K562 (cell line): ENCODE measurements at regions not wholly inside any gene's neighbourhood (a gene's known extent, or its start where the extent isn't known, plus 50 kb on each side); places are given as distances from the start of the nearest gene placed in this dataset.

Experiments used
- ATAC-seq: fragments of 200-7000 bp; cut with Tn5 transposase; 3 replicates; pipeline ENCODE4 v1.9.1; 2020; ENCODE audit warnings: moderate library complexity
- BruUV-seq: library from RNA; stranded (reverse); fragments of 400-500 nt; replicated peaks from 2 replicates; lab custom pipeline; 2021; lab: Mats Ljungman, UMichigan
- CTCF ChIA-PET: fragments of 300-600 bp; formaldehyde crosslinking; extraction: SDS; loops from one replicate; lab custom pipeline; 2021; ENCODE audit warnings: low intra/inter-chr PET ratio; lab: Yijun Ruan, JAX
- POLR2A ChIA-PET: fragments of 300-600, 350-650 bp; sonication (Branson Sonifier 250); formaldehyde crosslinking; extraction: SDS; loops from one replicate; lab custom pipeline; 2021; ENCODE audit warnings: antibody characterized with exemption, inconsistent platforms; lab: Yijun Ruan, JAX
- DNase-seq, 4 experiments: peaks; one replicate each; pipeline versions ENCODE4 v3.0.0 to v3.0.0-alpha.2; 2011 to 2018; ENCODE audit warnings: low spot score in 3 of 4, mixed read lengths in 3 of 4; ENCODE audit errors: extremely low read depth in 1 of 4
- FAIRE-seq: peaks from 2 replicates; lab custom pipeline; 2011; peaks lifted over from hg19 to GRCh38; lab: Jason Lieb, UNC
- H2AFZ ChIP-seq: 2 replicates; pipeline ENCODE4 v1.6.0; 2011; ENCODE audit warnings: low read depth, low read length, control low read depth, inconsistent platforms
- H3K27ac ChIP-seq: fragments of 200-600 bp; 3 replicates; pipeline ENCODE4 v1.8.0; 2011; ENCODE audit warnings: low read depth, mild to moderate bottlenecking, control low read depth, inconsistent platforms, low read length, moderate library complexity, mixed read lengths; ENCODE audit errors: extremely low read depth
- H3K27me3 ChIP-seq, 2 experiments: fragments of 300-600 bp in 1 of 2; 2 replicates in 1 of 2; 3 replicates in 1 of 2; pipeline versions ENCODE4 v1.6.0 to v1.8.0; 2011; ENCODE audit warnings: inconsistent platforms in 2 of 2, low read length in 2 of 2, mild to moderate bottlenecking in 1 of 2, mixed read lengths in 1 of 2, moderate library complexity in 1 of 2; ENCODE audit not compliant: control insufficient read depth in 2 of 2, insufficient read depth in 2 of 2
- H3K36me3 ChIP-seq: fragments of 300-600 bp; 3 replicates; pipeline ENCODE4 v1.8.0; 2011; ENCODE audit warnings: mild to moderate bottlenecking, low read length, inconsistent platforms; ENCODE audit not compliant: control insufficient read depth, insufficient read depth
- H3K4me1 ChIP-seq, 2 experiments: fragments of 200-600 bp in 1 of 2; replicated peaks in 1 of 2; 2 replicates in 1 of 2; 3 replicates in 1 of 2; pipeline versions ENCODE4 v1.5.1 to v1.8.0; 2011; ENCODE audit warnings: inconsistent platforms in 2 of 2, low read length in 2 of 2, mild to moderate bottlenecking in 1 of 2, mixed read lengths in 1 of 2, moderate library complexity in 1 of 2; ENCODE audit not compliant: control insufficient read depth in 2 of 2, insufficient read depth in 2 of 2
- H3K4me2 ChIP-seq: 2 replicates; pipeline ENCODE4 v1.6.1; 2011; ENCODE audit warnings: low read length, control low read depth, inconsistent platforms, mixed read lengths; ENCODE audit not compliant: insufficient read depth
- H3K4me3 ChIP-seq: fragments of 200-600 bp; sonication (generic), shearing (Covaris generic); 2 replicates; pipeline ENCODE4 v1.5.1; 2016; ENCODE audit warnings: control low read depth, inconsistent platforms
- H3K79me2 ChIP-seq: fragments of 200-600 bp; 3 replicates; pipeline ENCODE4 v1.8.0; 2011; ENCODE audit warnings: low read length, inconsistent platforms; ENCODE audit not compliant: control insufficient read depth, insufficient read depth
- H3K9ac ChIP-seq, 2 experiments: 2 replicates each; pipeline versions ENCODE4 v1.6.0 to v1.6.1; 2011; ENCODE audit warnings: low read depth in 2 of 2, low read length in 2 of 2, control low read depth in 1 of 2, inconsistent platforms in 1 of 2, mild to moderate bottlenecking in 1 of 2, mixed read lengths in 1 of 2; ENCODE audit not compliant: insufficient read depth in 1 of 2
- H3K9me1 ChIP-seq: one replicate; pipeline ENCODE4 v1.6.0; 2011; ENCODE audit warnings: inconsistent platforms, mild to moderate bottlenecking, low read length, moderate library complexity; ENCODE audit not compliant: control insufficient read depth, insufficient read depth
- H3K9me3 ChIP-seq: replicated peaks from 2 replicates; pipeline ENCODE4 v1.5.1; 2011; ENCODE audit warnings: low read depth, low read length, inconsistent platforms; ENCODE audit not compliant: control insufficient read depth, insufficient read depth
- H4K20me1 ChIP-seq: replicated peaks from 2 replicates; pipeline ENCODE4 v1.6.1; 2011; ENCODE audit warnings: low read length, inconsistent platforms, mixed read lengths; ENCODE audit not compliant: control insufficient read depth, insufficient read depth
- BRF1 ChIP-seq: IDR thresholded peaks from 3 replicates; pipeline ENCODE4 v1.6.1; 2011; ENCODE audit warnings: borderline replicate concordance, mild to moderate bottlenecking; ENCODE audit not compliant: insufficient read length; ENCODE audit errors: extremely low read depth
- HIVEP1 ChIP-seq: fragments of 250-450 bp; sonication (Bioruptor Pico); IDR thresholded peaks from 2 replicates; pipeline ENCODE4 v1.4.0; 2020; ENCODE audit warnings: mild to moderate bottlenecking
- NFIX ChIP-seq: fragments of 250-450 bp; sonication (Bioruptor Pico); IDR thresholded peaks from 2 replicates; pipeline ENCODE4 v1.4.0; 2020; ENCODE audit warnings: low read depth, mild to moderate bottlenecking, moderate library complexity
- SIX5 ChIP-seq, 2 experiments: IDR thresholded peaks; 2 replicates each; pipeline ENCODE4 v1.6.1; 2011; ENCODE audit warnings: low read length in 2 of 2, borderline replicate concordance in 1 of 2, low read depth in 1 of 2, mild to moderate bottlenecking in 1 of 2, moderate library complexity in 1 of 2; ENCODE audit not compliant: insufficient read depth in 1 of 2
- ZNF644 ChIP-seq: fragments of 200-800 bp; sonication (Bioruptor generic); IDR thresholded peaks from 2 replicates; pipeline ENCODE4 v1.6.1; 2016; ENCODE audit warnings: low read depth, missing genetic modification characterization, missing compliant biosample characterization
- WGBS: fragments of 100-300 bp; shearing (Covaris generic); methylation state at CpG from one replicate; pipeline ENCODE4 v1.1.6; 2016; ENCODE audit warnings: low coverage, mixed read lengths; ENCODE audit not compliant: insufficient coverage; ENCODE audit errors: missing lambda C conversion rate; 5-methylcytosine and 5-hydroxymethylcytosine counted together
- in situ Hi-C: fragments of 300-500 bp; cut with MboI; formaldehyde crosslinking; loops from 4 replicates; pipeline ENCODE4 v1.15.0; 2018; ENCODE audit warnings: inconsistent platforms, mixed read lengths
- intact Hi-C: fragments of 100-400 bp; cut with micrococcal nuclease; formaldehyde crosslinking; loops from 2 replicates; pipeline ENCODE4 v1.14.2; 2022
- TF ChIP-seq, protein P1 (sequence below): sonication (generic); formaldehyde crosslinking; IDR thresholded peaks from 2 replicates; pipeline ENCODE4 v1.8.1; 2022; ENCODE audit warnings: missing genetic modification reagents

GRCh38 chr7:97421307-97421930 is 303.9 kb downstream of the SDHAF3 start (continued):
- TF ChIP-seq, protein P1, sequence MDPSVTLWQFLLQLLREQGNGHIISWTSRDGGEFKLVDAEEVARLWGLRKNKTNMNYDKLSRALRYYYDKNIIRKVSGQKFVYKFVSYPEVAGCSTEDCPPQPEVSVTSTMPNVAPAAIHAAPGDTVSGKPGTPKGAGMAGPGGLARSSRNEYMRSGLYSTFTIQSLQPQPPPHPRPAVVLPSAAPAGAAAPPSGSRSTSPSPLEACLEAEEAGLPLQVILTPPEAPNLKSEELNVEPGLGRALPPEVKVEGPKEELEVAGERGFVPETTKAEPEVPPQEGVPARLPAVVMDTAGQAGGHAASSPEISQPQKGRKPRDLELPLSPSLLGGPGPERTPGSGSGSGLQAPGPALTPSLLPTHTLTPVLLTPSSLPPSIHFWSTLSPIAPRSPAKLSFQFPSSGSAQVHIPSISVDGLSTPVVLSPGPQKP = no peak

GRCh38 chr7:97422046-97422445 is 304.5 kb downstream of the SDHAF3 start:
- DNase-seq (no peak), FAIRE-seq (no peak), ATAC-seq (no peak)
- Histone ChIP-seq H3K27me3 (no peaks in the 10 kb centered on the region; a peak in 1 of 5 replicates), H3K9me1 (no peaks in the 10 kb centered on the region), H3K9ac (no peak overlapping the region), H4K20me1 (no peaks in the 10 kb centered on the region), H3K4me1 (no peaks in the 10 kb centered on the region), H3K4me2 (no peak overlapping the region), H3K79me2 (no peaks in the 10 kb centered on the region), H3K4me3 (no peak overlapping the region), H2AFZ (no peak overlapping the region), H3K36me3 (no peaks in the 10 kb centered on the region), H3K9me3 (no peaks in the 10 kb centered on the region), H3K27ac (no peak overlapping the region)
- no TSS peak for BruUV-seq
- no peak for TF ChIP-seq HIVEP1
- TF ChIP-seq ZNF644 (tag) = no peak
- TF ChIP-seq SIX5 (IDR thresholded peaks at IDR 0.05; ENCODE audit: borderline replicate concordance in 1 of 2, insufficient read depth in 1 of 2, low read depth in 1 of 2, low read length in 2 of 2) = no peak
- no peak for TF ChIP-seq NFIX
- no peak for TF ChIP-seq BRF1
- in situ Hi-C loops = no loop called here
- POLR2A ChIA-PET = interaction anchor here (0.8 kb wide), 1 partner anchor 309 kb away, joined by 3 read pairs; no protein-coding TSS in a partner anchor
- intact Hi-C loops = no loop called here
- CTCF ChIA-PET = no interaction called here
- WGBS = 0% methylated on average over 1 of the region's 1 CpG
